WERI-Rb-1 (cell line): ENCODE measurements at regions not wholly inside any gene's neighbourhood (a gene's known extent, or its start where the extent isn't known, plus 50 kb on each side); places are given as distances from the start of the nearest gene placed in this dataset.

Experiments
- DNase-seq: peaks from one replicate; pipeline ENCODE4 v3.0.0-alpha.2; 2020
- H3K27ac ChIP-seq: fragments of 250-450 bp; sonication (Bioruptor Pico); 2 replicates; pipeline ENCODE4 v1.5.1; 2020; ENCODE audit warnings: mild to moderate bottlenecking, moderate library complexity
- H3K27me3 ChIP-seq: fragments of 250-450 bp; sonication (Bioruptor Pico); 2 replicates; pipeline ENCODE4 v1.5.1; 2021; ENCODE audit warnings: mild to moderate bottlenecking, low read depth, moderate library complexity; ENCODE audit not compliant: insufficient read depth, severe bottlenecking
- H3K36me3 ChIP-seq: fragments of 250-450 bp; sonication (Bioruptor Pico); 2 replicates; pipeline ENCODE4 v1.5.1; 2020; ENCODE audit warnings: mild to moderate bottlenecking, moderate library complexity
- H3K4me3 ChIP-seq: 2 replicates; pipeline ENCODE4 v1.5.1; 2011; ENCODE audit warnings: low read depth, mild to moderate bottlenecking, control low read depth, low read length
- H3K9me3 ChIP-seq: fragments of 250-450 bp; sonication (Bioruptor Pico); 2 replicates; pipeline ENCODE4 v1.5.1; 2021; ENCODE audit warnings: mild to moderate bottlenecking, moderate library complexity; ENCODE audit not compliant: severe bottlenecking
- CTCF ChIP-seq: IDR thresholded peaks from 2 replicates; pipeline ENCODE4 v1.5.1; 2011; ENCODE audit warnings: low read depth, mild to moderate bottlenecking, control low read depth, inconsistent platforms, low read length

- no peak for DNase-seq
- no peak overlapping the region for H3K27ac ChIP-seq
- H3K27me3 ChIP-seq = peaks cover 85% of the 10 kb centered on the region
- TF ChIP-seq CTCF = no peak
- no peaks in the 10 kb centered on the region for H3K36me3 ChIP-seq
- H3K4me3 ChIP-seq = no peak overlapping the region
- no peaks in the 10 kb centered on the region for H3K9me3 ChIP-seq
These were observed 663.2 kb upstream of the HTR2C start for GRCh38 chrX:113920661-113921060.

- Histone ChIP-seq H3K27me3 (peaks cover 83% of the 10 kb centered on the region), H3K4me3 (no peak overlapping the region), H3K36me3 (no peaks in the 10 kb centered on the region), H3K9me3 (no peaks in the 10 kb centered on the region), H3K27ac (no peak overlapping the region)
- no peak for TF ChIP-seq CTCF
- no peak for DNase-seq
These were observed 664.5 kb upstream of the HTR2C start for GRCh38 chrX:113919387-113919786.

GRCh38 chrX:113906168-113906567 lies 677.7 kb upstream of the HTR2C start:
- Histone ChIP-seq H3K4me3 (no peak overlapping the region), H3K36me3 (no peaks in the 10 kb centered on the region), H3K9me3 (no peaks in the 10 kb centered on the region), H3K27ac (no peak overlapping the region), H3K27me3 (peaks cover 45% of the 10 kb centered on the region)
- TF ChIP-seq CTCF = no peak
- no peak for DNase-seq

GRCh38 chrX:113892891-113893290 lies 691.0 kb upstream of the HTR2C start:
- DNase-seq = no peak
- peaks cover 70% of the 10 kb centered on the region for H3K27me3 ChIP-seq
- no peak overlapping the region for H3K4me3 ChIP-seq
- no peak overlapping the region for H3K27ac ChIP-seq
- H3K36me3 ChIP-seq = no peaks in the 10 kb centered on the region
- TF ChIP-seq CTCF = no peak
- peaks cover 3% of the 10 kb centered on the region for H3K9me3 ChIP-seq

- no peak overlapping the region for H3K27ac ChIP-seq
- DNase-seq = no peak
- peaks cover 3% of the 10 kb centered on the region for H3K9me3 ChIP-seq
- H3K4me3 ChIP-seq = no peak overlapping the region
- H3K27me3 ChIP-seq = peaks cover 67% of the 10 kb centered on the region
- H3K36me3 ChIP-seq = no peaks in the 10 kb centered on the region
- TF ChIP-seq CTCF = no peak
These were observed 691.5 kb upstream of the HTR2C start for GRCh38 chrX:113892401-113892800.

GRCh38 chrX:113873056-113873455 lies 710.8 kb upstream of the HTR2C start:
- Histone ChIP-seq H3K27me3 (peaks cover 23% of the 10 kb centered on the region), H3K9me3 (no peaks in the 10 kb centered on the region), H3K27ac (no peak overlapping the region), H3K36me3 (no peaks in the 10 kb centered on the region), H3K4me3 (no peak overlapping the region)
- DNase-seq = no peak
- TF ChIP-seq CTCF = no peak
